ENCODE measurements at regions not wholly inside any gene's neighbourhood (a gene's known extent, or its start where the extent isn't known, plus 50 kb on each side); places are given as distances from the start of the nearest gene placed in this dataset.

DNA sequence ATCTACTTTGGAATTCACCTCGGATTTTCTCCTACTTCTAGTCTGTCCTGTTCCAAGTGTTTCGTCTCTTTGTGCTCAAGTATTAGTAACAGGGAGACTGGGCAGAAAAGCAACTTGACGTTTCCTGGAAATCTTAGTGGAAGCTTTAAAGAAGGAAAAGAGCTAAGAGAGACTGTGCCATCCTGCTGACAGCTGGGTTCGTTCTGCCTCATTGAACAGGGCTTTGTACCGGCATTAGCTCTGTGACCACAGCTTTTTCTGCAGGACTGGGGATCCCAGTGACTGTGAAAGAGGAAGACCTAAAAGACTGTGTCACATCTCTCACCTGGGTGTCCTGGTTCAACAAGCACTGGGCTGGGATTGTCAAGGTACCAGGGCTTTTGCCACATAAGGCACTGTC, 70.8 kb upstream of the CDCA7L start (continued):
- TF ChIP-seq HDAC2 (IDR thresholded peaks at IDR 0.05; ENCODE audit: borderline replicate concordance in 1 of 2, low read depth in 2 of 2, low read length in 2 of 2), result no peak
- no peak for TF ChIP-seq YY1 (IDR thresholded peaks at IDR 0.05; ENCODE audit: low read depth, low read length)
- TF ChIP-seq TAF1 (IDR thresholded peaks at IDR 0.05; ENCODE audit: low read depth, low read length), result no peak
- no peak for TF ChIP-seq POU5F1 (IDR thresholded peaks at IDR 0.05; ENCODE audit: low read depth, low read length)
- no peak for TF ChIP-seq TEAD4 (IDR thresholded peaks at IDR 0.05; ENCODE audit: low read depth, low read length)
- TF ChIP-seq SP4 (IDR thresholded peaks at IDR 0.05; ENCODE audit: low read length), result no peak
- no peak for TF ChIP-seq POLR2A (IDR thresholded peaks at IDR 0.05; ENCODE audit: control extremely low read depth in 1 of 2, low read depth in 2 of 2, low read length in 2 of 2)
- TF ChIP-seq NRF1 (IDR thresholded peaks at IDR 0.05; ENCODE audit: low read depth, low read length), result no peak

Data from H1 (cell line).